ENCODE measurements at regions not wholly inside any gene's neighbourhood (a gene's known extent, or its start where the extent isn't known, plus 50 kb on each side); places are given as distances from the start of the nearest gene placed in this dataset.

DNA sequence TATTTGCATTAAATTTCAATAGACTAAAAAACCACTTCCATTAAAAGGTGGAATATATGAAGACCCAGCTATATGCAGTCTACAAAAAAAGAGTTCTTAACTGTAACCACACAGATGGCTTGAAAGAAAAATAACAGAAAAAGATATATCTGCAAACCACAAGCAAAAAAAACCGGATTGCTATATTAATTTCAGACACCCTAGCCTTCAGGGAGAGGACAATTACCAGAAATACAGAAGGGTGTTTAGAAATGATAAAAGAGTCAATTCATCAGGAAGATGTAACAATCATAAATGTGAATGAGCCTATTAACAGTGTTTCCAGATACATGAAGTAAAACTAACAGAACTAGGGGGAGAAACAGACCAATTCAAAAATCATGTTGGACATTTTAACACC lies 56.9 kb upstream of the SMIM23 start:
- Mint-ChIP-seq H3K36me3 (ENCODE audit: low read depth) (peaks cover 5% of the 10 kb centered on the region), H3K9me3 (peaks cover 10% of the 10 kb centered on the region), H3K4me1 (ENCODE audit: low read depth) (no peaks in the 10 kb centered on the region), H3K27me3 (peaks cover 4% of the 10 kb centered on the region), H3K27ac (no peak overlapping the region), H3K4me3 (no peak overlapping the region)
- H3K4me3 ChIP-seq (ENCODE audit: low read length): no peak overlapping the region
- no peaks in the 10 kb centered on the region for H3K4me1 ChIP-seq (ENCODE audit: insufficient read depth, low read length)
- H3K36me3 ChIP-seq (ENCODE audit: insufficient read depth, low read length): no peaks in the 10 kb centered on the region
- no peak overlapping the region for H3K27ac ChIP-seq (ENCODE audit: low read depth in 1 of 2, low read length in 2 of 2)
- no peak for DNase-seq
- CTCF ChIA-PET: no interaction called here
- TF ChIP-seq, protein P1, sequence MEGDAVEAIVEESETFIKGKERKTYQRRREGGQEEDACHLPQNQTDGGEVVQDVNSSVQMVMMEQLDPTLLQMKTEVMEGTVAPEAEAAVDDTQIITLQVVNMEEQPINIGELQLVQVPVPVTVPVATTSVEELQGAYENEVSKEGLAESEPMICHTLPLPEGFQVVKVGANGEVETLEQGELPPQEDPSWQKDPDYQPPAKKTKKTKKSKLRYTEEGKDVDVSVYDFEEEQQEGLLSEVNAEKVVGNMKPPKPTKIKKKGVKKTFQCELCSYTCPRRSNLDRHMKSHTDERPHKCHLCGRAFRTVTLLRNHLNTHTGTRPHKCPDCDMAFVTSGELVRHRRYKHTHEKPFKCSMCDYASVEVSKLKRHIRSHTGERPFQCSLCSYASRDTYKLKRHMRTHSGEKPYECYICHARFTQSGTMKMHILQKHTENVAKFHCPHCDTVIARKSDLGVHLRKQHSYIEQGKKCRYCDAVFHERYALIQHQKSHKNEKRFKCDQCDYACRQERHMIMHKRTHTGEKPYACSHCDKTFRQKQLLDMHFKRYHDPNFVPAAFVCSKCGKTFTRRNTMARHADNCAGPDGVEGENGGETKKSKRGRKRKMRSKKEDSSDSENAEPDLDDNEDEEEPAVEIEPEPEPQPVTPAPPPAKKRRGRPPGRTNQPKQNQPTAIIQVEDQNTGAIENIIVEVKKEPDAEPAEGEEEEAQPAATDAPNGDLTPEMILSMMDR (IDR thresholded peaks at IDR 0.05): no peak
- intact Hi-C loops (cut with DNase I, micrococcal nuclease): no loop called here
- no peak for ATAC-seq (ENCODE audit: poor library complexity)
- POLR2A ChIA-PET: no interaction called here
- no peaks in the 10 kb centered on the region for H3K27me3 ChIP-seq (ENCODE audit: control insufficient read depth in 1 of 2, insufficient read depth in 2 of 2, low read length in 2 of 2)
- H3K9me3 ChIP-seq (ENCODE audit: control insufficient read depth in 1 of 2, insufficient read depth in 1 of 2, low read length in 2 of 2): peaks cover 5 to 9% of the 10 kb centered on the region in 2 experiments

Data from CD4-positive, alpha-beta T cell (primary cell).